GM21576 (cell line): ENCODE measurements at regions not wholly inside any gene's neighbourhood (a gene's known extent, or its start where the extent isn't known, plus 50 kb on each side); places are given as distances from the start of the nearest gene placed in this dataset.
"Not testable (repeated sequence)": the region's sequence is repeated elsewhere in the genome, so short reads cannot be mapped to it uniquely, and the experiment has no call there.

Experiments used
- ATAC-seq: cut with Tn5 transposase; IDR thresholded peaks from one replicate; pipeline ENCODE4 v1.9.1; 2021; ENCODE audit warnings: mild to moderate bottlenecking, moderate library complexity; ENCODE audit not compliant: unreplicated experiment

- ATAC-seq, result no peak
Observed at GRCh38 chr21:17191346-17191993, 321.4 kb upstream of the CXADR start.

- no peak for ATAC-seq
Observed at GRCh38 chr21:17195351-17195750, 317.5 kb upstream of the CXADR start.

GRCh38 chr21:17195976-17196375 lies 316.9 kb upstream of the CXADR start:
- no peak for ATAC-seq

- ATAC-seq, result no peak
Observed at GRCh38 chr21:17196623-17197022, 316.2 kb upstream of the CXADR start.

- no peak for ATAC-seq
Observed at GRCh38 chr21:17197996-17198395, 314.8 kb upstream of the CXADR start.

- ATAC-seq, result no peak
Observed at GRCh38 chr21:17200250-17200649, 312.6 kb upstream of the CXADR start.

- ATAC-seq, result no peak
Observed at GRCh38 chr21:17201741-17202260, 311.0 kb upstream of the CXADR start.

- ATAC-seq, result no peak
Observed at GRCh38 chr21:17214801-17215200, 298.0 kb upstream of the CXADR start.

- not testable (repeated sequence) for ATAC-seq
Observed at GRCh38 chr21:17219050-17219449, 293.8 kb upstream of the CXADR start.

GRCh38 chr21:17231124-17231523 lies 281.7 kb upstream of the CXADR start:
- ATAC-seq, result no peak

- no peak for ATAC-seq
Observed at GRCh38 chr21:17231771-17232170, 281.1 kb upstream of the CXADR start.

- no peak for ATAC-seq
Observed at GRCh38 chr21:17238468-17238867, 274.4 kb upstream of the CXADR start.

GRCh38 chr21:17250778-17251241 lies 262.0 kb upstream of the CXADR start:
- no peak for ATAC-seq

GRCh38 chr21:17257784-17258183 lies 255.1 kb upstream of the CXADR start:
- no peak for ATAC-seq

GRCh38 chr21:17264182-17264581 lies 248.7 kb upstream of the CXADR start:
- no peak for ATAC-seq

GRCh38 chr21:17269760-17270159 lies 243.1 kb upstream of the CXADR start:
- ATAC-seq, result no peak

GRCh38 chr21:17270229-17270628 lies 242.6 kb upstream of the CXADR start:
- ATAC-seq, result no peak

- no peak for ATAC-seq
Observed at GRCh38 chr21:17279663-17280062, 233.2 kb upstream of the CXADR start.

- ATAC-seq, result not testable (repeated sequence)
Observed at GRCh38 chr21:17293016-17293562, 219.8 kb upstream of the CXADR start.

GRCh38 chr21:17295997-17296396 lies 216.8 kb upstream of the CXADR start:
- no peak for ATAC-seq

GRCh38 chr21:17299576-17299975 lies 213.3 kb upstream of the CXADR start:
- ATAC-seq, result not testable (repeated sequence)

GRCh38 chr21:17327715-17328114 lies 185.1 kb upstream of the CXADR start:
- ATAC-seq, result not testable (repeated sequence)

GRCh38 chr21:17334484-17334883 lies 178.4 kb upstream of the CXADR start:
- no peak for ATAC-seq
